ENCODE measurements at regions not wholly inside any gene's neighbourhood (a gene's known extent, or its start where the extent isn't known, plus 50 kb on each side); places are given as distances from the start of the nearest gene placed in this dataset.

DNA sequence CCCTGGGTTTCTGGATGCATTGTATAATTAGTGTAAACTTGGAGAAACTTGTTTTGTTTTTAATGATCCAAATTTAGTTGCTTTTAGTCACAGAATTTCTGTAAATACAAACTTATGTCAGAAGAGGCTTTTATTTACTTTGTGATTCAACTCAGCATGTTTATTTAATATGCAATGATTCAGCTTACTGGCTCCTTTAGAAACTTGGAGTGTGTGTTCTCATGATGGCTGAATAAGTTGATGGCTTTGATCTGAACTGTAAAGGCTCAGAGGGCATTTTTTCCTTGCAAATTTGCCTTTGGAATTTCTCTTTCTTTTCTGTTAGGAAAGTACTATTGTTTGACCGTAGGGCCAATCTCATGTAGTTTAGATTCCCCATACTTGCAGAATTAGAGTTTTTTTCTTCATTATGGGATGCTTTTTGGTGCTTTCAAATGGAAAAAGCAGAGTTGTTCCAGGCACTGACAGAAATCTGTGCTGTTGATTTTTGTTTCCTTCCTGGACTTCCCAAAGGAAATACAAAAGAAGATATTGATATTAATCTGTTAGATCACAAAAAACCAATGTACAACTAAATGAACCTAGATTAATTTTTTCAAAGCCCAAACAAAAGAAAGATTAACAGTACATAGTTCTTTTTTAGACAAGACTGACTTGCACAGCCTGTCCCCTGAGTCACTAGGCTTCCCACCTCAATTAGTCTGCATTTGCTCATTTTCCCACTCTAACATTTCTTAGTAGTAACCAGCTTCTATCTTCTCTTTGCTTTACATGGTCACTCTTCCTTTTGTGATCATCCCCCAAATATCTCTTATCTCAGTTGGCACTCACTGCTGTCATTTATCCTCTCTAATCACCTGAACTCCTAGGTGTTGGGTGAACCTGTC, 96.8 kb upstream of the AGR3 start:
- peak overlapping the region; percentile 60 to 75 for H3K27ac ChIP-seq

DNA sequence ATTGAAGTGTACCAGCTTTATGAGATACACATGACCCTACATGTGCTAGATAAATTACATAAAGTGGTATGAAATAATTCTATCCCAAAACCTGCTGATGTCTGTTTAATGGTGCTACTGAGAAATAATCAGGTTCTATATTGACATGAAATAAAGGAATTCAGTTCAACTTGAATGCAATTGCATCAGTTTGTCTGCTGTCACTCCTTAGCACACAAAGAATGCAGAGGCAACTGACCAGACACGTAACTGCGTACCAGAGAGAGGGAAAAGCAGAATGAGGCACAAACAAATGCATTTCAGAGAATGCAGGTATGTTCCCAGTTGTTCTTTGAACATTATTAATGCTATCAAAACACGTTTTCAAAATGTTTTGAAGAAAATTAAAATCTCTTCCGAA, 98.8 kb upstream of the AGR3 start:
- Histone ChIP-seq H3K36me3 (no peaks in the 10 kb centered on the region), H3K27ac (no peak overlapping the region), H3K4me3 (no peak overlapping the region), H3K4me1 (peaks cover 12 to 48% of the 10 kb centered on the region in 2 donors), H3K9me3 (no peaks in the 10 kb centered on the region), H3K27me3 (no peaks in the 10 kb centered on the region)
- DNase-seq (no peak), ATAC-seq (no peak)
- intact Hi-C loops (cut with DNase I): loop anchor here in 1 of 2 donors (10.0 kb wide), 1 partner anchor 324 kb away; no protein-coding TSS in a partner anchor
- TF ChIP-seq, protein P1, sequence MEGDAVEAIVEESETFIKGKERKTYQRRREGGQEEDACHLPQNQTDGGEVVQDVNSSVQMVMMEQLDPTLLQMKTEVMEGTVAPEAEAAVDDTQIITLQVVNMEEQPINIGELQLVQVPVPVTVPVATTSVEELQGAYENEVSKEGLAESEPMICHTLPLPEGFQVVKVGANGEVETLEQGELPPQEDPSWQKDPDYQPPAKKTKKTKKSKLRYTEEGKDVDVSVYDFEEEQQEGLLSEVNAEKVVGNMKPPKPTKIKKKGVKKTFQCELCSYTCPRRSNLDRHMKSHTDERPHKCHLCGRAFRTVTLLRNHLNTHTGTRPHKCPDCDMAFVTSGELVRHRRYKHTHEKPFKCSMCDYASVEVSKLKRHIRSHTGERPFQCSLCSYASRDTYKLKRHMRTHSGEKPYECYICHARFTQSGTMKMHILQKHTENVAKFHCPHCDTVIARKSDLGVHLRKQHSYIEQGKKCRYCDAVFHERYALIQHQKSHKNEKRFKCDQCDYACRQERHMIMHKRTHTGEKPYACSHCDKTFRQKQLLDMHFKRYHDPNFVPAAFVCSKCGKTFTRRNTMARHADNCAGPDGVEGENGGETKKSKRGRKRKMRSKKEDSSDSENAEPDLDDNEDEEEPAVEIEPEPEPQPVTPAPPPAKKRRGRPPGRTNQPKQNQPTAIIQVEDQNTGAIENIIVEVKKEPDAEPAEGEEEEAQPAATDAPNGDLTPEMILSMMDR (IDR thresholded peaks at IDR 0.05): no peak

More for the DNA sequence above, 96.8 kb upstream of the AGR3 start:
- intact Hi-C loops (cut with DNase I): no loop called here
- peak; percentile 85 for ATAC-seq
- Histone ChIP-seq H3K27me3 (no peaks in the 10 kb centered on the region), H3K36me3 (no peaks in the 10 kb centered on the region), H3K9me3 (no peaks in the 10 kb centered on the region), H3K4me3 (no peak overlapping the region), H3K4me1 (peaks cover 12 to 48% of the 10 kb centered on the region in 2 donors)
- peak in 1 of 4 donors; percentile 36 for DNase-seq
- TF ChIP-seq, protein P1 (IDR thresholded peaks at IDR 0.05): no peak

DNA sequence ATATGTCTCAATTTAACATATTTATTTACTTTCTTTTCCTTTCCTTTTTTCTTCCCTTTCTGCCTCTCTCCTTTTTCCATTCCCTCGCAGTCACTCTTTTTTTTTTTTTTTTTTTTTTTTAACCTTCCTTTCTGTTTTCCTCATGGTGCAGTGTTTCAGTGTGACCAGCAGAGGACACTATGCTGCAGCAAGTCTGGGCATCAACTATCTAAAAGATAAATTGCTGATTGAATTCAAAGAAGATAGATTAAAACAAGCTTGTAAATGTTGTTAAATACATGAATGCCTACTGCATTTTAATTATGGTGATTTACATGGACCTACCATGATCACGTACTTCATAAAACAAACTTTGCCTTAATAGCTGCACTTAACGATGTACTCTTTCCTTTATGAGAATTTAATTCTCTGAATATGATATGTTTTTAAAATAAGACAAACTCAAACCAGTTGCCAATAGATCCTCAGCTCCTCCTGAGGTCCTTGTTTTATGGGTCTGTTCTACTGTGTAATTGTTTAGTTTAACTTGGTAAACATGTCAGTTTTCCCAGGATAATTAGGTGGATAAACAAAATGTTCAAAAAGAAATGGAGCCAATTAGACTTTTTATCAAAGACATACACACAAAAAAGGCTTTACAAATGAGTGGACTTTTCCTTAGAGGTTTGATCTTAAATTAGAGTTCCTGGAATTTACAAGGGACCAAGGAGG, 101.0 kb upstream of the AGR3 start:
- intact Hi-C loops (cut with DNase I): loop anchor here in 1 of 2 donors (10.0 kb wide), 1 partner anchor 322 kb away; no protein-coding TSS in a partner anchor
- ATAC-seq (peak; percentile 81), DNase-seq (peak in 2 of 4 donors; percentile 55 to 58)
- TF ChIP-seq, protein P1 (IDR thresholded peaks at IDR 0.05): peak; percentile 80 to 91
- H3K27me3 ChIP-seq: no peaks in the 10 kb centered on the region
- no peak overlapping the region for H3K4me3 ChIP-seq
- peak overlapping the region; percentile 10 to 29 for H3K27ac ChIP-seq
- no peaks in the 10 kb centered on the region for H3K36me3 ChIP-seq
- no peaks in the 10 kb centered on the region for H3K9me3 ChIP-seq
- peaks cover 12 to 43% of the 10 kb centered on the region in 2 donors for H3K4me1 ChIP-seq

DNA sequence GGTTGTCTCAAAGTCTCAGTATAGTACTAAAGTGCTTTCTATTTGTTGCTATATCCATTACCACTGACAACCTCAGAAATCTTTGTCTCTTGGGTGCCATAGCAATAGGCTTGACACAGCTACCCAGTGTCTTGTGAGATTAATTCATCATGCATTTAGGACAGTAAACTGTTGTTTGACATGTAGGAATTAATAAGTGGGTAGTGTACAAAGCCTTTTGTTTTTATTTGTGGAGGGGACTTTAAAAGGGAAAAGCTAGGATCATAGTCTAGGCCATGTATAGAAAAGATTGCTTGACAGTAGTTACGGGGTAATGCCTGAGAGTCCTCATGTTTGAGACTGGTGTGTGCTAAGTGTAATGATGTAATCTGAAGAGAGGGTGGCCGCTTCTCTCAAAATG, 102.6 kb upstream of the AGR3 start:
- Histone ChIP-seq H3K27ac (no peak overlapping the region), H3K4me1 (peaks cover 7 to 38% of the 10 kb centered on the region in 2 donors), H3K27me3 (no peaks in the 10 kb centered on the region), H3K4me3 (no peak overlapping the region), H3K36me3 (no peaks in the 10 kb centered on the region), H3K9me3 (no peaks in the 10 kb centered on the region)
- ATAC-seq (peak; percentile 46), DNase-seq (no peak)
- TF ChIP-seq, protein P1 (IDR thresholded peaks at IDR 0.05): no peak
- intact Hi-C loops (cut with DNase I): loop anchor here in 1 of 2 donors (10.0 kb wide), 1 partner anchor 320 kb away; no protein-coding TSS in a partner anchor

DNA sequence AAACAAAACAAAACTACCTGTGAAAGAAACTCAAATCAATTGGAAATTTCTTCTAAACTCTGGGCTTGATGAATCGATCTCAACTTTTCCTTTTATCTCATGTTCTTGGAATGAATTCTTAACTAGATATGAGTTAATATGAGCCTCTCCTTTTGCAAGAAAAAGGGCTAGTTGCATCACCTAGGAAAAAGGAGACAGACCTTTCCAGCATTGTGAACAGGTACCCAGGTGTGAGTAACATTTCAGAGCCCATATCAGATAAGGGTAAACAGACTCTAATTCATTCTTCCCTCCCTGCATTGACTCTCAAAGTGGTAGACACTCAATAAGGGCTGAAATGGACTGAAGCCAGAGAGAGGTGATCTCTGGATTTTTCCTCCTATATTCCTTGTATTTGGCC, 103.8 kb upstream of the AGR3 start:
- DNase-seq: no peak
- Histone ChIP-seq H3K27ac (no peak overlapping the region), H3K36me3 (no peaks in the 10 kb centered on the region), H3K4me3 (no peak overlapping the region), H3K9me3 (no peaks in the 10 kb centered on the region), H3K27me3 (no peaks in the 10 kb centered on the region), H3K4me1 (peaks cover 12 to 38% of the 10 kb centered on the region in 2 donors)
- intact Hi-C loops (cut with DNase I): loop anchor here in 1 of 2 donors (10.0 kb wide), 1 partner anchor 319 kb away; no protein-coding TSS in a partner anchor
- TF ChIP-seq, protein P1 (IDR thresholded peaks at IDR 0.05): no peak
- no peak for ATAC-seq
